ENCODE measurements at regions not wholly inside any gene's neighbourhood (a gene's known extent, or its start where the extent isn't known, plus 50 kb on each side); places are given as distances from the start of the nearest gene placed in this dataset.
A peak's percentile ranks its signal among the peaks of the same experiment; 100 is the strongest.

DNA sequence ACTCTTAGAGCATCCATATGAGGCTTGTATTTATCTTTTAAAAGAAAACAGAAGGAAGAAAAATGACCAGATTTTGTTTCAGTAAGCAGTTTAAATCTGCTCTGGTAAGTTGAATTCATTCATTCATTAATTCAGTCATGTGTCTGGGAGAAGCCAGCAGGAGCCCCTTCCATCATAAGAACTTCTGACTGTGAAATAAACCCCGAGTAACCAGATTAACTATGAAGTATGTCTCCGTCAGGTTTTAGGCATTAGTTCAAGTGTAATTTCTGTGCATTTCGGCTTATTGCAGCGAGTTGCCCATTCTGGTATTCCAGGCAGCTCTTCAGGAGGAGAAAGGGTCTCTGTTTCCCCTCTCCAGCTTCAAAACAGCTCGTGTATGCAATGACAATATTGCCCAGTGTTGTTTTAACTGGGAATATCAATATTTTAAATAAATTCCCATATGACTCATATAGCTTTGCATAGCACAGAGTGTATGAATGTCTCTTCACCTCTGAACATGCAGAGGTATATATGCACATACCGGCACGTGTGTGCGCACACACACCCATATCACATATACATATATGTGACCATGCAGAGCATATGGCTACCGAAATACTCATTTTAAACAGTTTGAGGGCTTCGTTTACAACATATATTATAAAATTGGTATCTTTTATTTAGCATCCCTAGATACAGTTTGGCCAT, 255.3 kb downstream of the BCOR start:
- DNase-seq, result no peak

DNA sequence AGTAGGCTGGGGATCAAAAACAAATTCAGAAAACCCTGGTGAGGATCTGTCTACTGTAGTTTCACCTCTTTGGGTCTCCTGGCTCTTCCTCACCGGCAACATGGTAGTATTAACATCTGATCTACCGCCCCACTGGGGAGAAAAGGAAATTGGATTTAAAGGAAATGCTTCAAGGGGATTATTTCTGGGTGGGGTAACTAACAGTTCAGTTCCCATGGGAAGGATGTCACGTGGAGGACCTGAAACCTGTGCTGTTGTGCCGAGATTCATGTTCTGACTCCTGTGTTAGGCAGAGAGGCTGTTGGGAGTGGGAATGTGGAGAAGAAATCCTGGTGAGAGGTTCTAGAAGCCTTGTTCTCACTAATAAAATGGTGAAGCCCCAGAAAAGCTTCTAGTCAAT, 254.4 kb downstream of the BCOR start:
- DNase-seq, result no peak

DNA sequence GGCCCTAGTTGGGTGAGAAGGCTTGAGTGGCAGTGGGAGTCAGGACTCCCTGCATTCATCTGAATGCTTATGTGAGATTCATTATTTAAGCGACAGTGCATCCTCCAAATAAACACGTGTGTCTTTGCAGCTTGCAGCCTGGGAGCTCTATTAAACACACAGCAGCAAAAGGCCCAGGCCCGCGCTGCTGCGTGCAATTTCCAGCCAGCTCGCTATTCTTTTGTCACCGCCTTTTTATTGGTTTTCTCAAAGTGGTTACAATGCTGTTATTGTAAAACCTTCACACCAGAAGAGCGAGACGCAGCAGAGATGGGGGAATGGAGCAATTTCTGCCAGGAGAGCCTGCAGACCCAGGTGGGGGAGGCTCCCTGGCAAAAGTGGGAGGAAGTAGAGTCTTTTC, 252.5 kb downstream of the BCOR start:
- peak; percentile 40 for DNase-seq

DNA sequence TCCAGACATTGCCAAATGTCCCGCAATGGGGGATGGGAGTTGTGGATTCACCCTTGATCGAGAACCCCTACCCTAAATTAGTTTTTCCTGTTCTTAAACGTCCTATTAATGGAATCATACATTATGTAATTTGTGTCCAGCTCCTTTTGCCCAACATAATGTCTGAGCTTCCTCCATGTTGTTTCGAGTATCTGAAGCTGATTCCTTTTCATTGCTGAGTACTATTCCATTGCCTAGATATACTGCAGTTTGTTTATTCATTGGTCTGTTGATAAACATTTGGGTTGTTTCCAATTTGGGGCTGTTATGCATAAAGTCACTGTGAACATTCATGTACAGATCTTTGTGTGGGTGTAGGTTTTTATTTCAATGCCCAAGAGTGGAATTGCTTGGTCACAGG, 251.3 kb downstream of the BCOR start:
- no peak for DNase-seq

DNA sequence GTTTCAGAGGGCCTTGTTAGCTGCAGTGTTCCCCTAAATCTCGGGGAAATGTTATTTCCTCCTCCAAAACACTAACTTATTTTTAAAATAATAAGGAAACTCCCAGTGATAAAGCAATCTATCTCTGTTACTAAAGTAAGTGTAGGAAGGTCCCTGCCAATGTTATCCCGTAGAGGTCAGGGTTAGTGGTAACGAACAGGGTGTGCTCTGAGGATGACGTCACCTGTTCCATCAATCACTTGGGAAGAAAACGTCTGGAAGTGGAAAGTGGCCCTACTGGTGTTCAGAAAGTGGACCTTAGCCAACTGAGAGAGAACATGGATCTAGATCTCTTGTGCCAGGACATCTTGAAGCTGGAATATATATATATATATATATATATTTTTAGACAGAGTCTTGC, 249.5 kb downstream of the BCOR start:
- DNase-seq, result no peak

DNA sequence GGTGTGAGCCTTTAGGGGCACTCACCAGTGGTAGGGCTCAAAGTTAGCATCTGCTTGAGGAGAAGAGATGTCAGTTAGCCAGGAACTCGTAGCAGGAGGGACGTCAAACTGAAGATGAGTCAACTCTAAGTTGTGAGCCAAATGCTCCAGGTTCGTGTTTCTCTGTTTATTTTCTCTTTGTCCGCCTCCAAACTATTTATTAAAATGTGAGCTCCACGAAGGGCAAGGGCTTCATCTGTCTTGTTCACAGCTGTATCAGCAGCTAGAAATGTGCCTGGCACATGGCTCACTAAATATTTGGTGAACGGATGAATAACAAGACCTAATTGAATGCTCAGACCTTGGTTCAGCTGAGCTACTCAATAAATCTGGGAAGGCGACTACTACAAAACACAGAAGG, 248.9 kb downstream of the BCOR start:
- DNase-seq, result no peak

DNA sequence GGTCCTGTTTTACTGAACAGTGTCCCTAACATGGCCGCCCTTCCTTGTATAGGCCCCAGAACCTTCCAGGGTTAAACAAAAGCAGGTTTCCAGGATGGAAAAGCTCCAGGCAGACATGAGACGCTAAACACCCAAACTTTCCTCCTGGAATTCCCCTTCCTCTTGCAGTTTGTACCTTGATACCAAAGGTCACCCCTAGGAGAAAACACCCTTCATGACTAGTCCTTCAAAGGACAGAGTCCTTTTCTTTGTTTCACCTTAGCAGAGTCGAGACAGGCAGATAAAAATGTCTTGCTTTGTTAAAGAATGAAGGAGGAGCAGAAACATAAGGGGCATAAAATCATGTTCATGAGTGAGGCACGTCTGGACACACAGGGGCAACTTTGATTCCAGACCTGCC, 247.5 kb downstream of the BCOR start:
- DNase-seq, result no peak

DNA sequence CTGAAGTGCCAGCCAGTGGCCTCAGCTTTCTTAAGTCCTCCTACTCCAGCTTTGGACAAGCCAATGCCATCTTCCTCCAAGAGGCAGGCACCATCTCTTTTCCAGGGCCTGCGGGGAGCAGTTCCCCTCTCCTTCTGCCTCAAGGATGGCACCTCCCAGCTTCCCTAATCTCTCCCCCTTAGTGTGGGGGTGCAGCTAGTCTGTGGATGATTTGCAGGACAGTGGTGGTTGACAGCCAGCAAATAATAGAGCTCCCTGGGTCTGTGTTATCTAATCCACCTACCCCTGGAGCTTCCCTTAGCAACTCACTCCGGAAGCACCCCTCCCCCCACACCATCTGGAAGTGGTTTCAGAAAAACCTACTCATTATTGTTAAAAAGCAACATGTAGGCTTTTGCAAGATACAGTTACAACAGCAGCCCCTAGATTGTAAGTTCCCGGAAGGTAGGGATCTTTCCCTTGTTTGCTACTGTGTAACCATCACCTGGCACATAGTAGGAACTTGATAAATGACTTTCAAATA, 247.1 kb downstream of the BCOR start:
- DNase-seq, result no peak

DNA sequence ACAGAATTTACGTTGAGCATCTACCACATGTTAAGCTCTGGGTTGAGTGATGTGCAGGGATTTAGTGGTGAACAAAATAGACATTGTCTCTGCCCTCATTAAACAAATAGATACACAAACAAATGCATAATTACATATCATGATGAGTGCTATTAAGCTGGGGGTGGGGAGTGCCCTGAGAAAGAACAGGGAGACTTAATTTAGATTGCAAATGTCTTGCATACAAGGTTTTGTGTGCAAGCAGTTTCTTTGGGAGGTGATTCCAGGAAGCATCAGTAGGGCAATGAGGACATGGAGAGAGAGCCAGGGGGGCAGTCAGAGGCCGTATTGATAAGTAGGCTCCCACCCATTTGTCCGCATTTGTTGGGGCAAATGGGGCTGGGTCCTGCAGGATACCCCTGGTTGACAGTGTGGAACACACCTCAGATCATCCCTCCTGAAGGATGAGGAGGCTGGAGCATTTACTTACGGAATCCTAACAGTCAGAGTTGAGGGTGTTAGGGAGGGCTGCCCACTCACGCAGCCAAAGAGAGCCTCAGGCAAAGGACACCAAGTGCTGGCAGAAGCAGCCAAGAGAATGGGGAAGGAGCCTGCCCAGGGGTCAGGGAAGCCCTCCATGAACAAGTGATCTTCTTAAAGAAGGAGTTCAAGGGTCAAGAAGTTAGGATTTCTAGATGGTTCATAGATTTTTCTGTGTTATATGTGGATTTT, 245.9 kb downstream of the BCOR start:
- no peak for DNase-seq

DNA sequence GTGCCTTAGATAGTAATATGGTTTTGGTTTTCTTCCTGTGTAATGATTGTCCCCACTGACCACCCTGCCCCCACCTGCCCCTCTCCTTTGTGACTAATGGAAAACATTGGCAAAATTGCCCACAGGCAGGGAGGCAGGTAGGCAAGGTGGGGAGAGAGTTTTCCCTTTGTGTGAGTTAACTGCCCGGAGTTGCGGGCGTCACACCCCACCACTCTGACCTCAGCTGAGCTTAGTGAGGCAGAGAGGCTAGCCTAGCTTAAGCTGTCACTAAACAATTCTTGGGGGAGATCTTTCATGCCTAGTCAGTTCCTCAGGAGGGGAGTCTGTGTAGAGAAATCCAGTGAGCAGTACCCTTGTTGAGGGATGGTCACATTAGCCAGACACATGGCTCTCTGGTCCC, 245.3 kb downstream of the BCOR start:
- no peak for DNase-seq

DNA sequence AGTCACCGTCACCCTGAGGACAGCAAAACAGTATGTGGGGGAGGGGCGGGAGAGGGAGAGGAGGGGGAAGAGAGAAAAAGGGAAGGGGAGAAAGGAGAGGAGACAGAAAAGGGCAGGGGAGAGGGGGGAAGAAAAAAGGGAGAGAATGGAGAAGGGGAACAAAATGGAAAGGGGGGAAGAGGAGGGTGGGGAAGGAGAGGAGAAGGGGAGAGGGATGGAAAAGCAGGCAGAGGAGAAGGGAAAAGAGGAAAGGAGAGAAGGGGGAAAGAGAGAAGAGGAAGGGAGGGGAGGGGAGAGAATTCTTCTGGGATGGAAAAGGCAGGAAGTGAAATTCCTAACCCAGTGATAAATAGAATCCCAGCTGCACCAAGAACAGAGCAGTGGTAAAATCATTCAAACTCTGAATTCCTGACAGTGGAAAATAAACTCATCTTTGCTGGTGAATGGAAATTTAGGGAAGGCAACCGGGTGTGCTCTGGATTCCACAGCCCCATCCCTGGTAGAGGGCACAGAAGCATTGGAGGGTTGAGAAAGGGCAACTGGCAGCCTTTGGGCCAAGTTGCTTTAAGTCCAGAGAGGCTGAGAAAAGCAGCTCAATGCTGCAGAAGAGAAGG, 244.2 kb downstream of the BCOR start:
- DNase-seq, result no peak

DNA sequence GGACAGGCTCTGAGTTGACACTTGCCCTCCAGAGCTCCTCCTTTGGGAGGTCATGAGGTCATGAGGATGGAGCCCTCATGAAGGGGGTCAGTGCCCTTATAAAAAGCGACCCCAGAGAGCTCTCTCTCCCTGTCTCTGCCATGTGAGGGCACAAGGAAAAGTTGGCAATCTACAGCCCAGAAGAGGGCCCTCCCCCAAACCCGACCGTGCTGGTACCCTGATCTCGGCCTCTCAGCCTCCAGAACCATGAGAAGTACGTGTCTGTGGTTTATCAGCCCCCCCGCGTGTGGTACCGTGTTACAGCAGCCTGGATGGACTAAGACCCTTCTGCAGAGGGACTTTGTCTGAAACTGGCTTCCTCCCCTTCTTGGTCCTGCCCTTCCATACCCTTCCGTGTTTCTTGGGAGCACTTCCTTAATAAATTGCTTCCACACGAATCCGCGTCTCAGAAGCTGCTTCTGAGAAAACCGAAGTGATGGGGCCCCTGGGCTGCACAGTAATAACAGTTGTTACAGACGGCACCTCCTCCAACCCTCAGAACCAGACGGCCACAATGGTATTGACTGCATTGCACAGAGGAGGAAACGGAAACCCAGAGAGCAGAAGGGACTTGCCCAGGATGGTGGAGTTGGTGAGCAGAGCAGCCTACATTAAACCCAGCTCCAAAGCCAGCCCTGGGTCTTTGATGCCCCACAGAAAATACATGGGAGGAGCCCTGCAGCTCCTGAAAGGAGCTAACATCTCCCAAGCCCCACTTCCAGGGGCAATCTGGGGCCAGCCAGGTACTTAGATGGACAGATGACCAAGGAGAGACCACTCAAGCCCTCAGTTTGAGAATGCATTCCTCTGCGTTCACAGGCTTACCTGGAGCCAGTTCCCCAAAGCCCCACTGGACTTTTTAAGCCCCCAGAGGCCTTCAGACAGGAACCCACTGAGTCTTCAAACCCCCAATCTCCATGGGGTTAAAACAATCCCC, 242.7 kb downstream of the BCOR start:
- DNase-seq, result no peak

DNA sequence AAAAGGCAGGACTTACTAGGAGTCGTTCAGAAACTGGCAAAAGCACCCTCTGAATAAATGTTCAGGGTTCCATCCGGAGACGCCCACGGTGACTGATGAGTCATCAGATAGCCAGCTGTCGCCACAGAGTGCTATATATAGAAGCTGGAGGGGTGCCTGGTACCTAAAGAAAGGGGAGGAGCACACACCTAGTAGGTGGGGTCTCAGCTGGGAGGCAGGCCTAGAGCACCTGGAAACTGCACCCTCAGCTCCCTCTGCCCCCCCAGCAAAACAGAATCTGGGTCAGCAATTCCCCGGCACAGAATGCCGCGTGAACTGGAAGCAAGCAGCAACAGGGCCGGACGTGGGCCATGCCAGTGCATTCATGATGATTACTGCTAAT, 242.0 kb downstream of the BCOR start:
- DNase-seq, result no peak

DNA sequence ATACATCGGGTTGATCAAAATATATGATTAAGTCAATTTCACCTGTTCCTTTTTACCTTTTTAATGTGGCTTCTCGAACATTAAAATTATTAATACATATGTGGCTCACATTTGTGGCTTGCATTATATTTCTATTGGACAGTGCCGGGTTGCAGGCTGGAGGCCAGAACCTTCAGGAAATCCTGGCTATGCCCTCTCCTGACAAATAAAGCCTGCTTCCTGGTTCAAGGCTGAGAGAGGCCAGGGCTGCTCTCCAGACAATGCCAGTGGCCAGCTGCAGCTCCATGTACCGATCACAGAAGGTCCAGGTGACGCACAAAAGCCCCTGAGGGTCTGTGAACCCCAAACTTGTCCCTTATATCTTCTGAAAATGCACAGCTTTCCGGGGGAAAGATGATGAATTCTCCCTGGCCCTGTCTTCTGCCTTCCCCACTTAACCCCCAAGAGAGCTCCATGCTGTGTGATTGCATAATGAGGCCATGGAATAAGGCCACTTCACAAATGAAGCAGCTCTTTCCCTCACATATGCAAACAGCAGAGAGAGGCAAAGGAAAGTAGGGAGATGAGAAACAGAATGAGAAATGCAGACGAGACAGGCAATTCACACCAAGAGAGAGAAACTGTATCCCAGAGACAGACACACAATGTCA, 241.2 kb downstream of the BCOR start:
- no peak for DNase-seq

DNA sequence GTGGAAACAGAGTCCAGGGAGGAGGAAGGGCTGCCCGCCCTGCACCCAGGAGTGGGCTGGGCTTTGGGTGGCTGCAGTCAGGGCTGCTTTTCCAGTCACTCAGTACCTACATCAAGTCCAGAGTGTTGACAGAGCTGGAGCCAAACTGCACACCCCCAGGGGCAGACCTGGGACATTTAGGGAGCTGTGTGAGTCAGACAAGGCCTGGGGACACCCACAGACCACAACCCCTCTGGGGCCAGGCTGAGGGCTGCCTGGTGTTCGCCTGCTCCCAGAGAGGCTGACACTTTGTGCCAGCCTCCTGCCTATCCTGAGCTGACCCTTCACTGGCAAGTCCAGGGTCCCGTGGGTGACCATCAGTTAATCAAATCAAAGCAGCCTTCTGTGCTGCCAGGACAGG, 240.0 kb downstream of the BCOR start:
- DNase-seq, result no peak

DNA sequence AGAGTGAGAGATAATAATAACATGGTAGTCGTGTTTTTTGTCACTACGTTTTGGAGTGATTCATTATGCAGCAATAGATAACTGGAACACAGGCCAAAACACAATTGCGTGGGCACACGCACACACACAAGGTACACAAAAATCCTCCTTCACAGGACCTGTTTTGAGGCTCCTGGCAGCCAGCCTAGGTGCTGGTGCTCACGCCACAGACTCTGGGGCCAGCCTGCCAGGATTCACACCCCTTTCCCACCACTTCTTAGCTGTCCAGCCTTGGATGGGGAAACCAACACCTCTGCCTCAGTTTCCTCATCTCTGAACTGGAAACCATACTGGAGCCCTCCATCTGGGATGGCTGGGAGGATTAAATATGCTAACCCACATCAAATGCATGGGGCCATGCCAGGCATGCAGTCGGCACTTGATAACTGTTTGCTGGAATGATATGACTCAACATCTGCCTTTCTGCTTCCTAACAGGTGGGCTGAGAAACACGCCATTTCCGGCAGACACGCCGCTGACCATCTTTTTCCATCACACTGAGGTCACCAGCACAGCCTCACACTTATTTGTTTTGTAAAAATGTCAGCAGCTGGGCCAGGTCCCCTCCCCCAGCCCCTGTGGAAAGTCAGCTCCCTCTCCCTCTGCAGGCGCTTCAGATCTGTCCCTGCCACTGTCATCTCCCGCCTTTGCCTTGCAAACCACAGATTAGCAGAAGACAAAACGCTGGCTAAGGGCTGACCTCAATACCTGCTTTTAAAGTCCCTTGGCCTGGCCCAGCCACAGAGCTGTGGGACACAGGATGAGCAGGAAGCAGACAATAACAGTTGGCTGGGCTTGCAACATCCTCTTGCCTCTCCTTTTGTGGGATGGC, 237.5 kb downstream of the BCOR start:
- DNase-seq, result peak; percentile 17

DNA sequence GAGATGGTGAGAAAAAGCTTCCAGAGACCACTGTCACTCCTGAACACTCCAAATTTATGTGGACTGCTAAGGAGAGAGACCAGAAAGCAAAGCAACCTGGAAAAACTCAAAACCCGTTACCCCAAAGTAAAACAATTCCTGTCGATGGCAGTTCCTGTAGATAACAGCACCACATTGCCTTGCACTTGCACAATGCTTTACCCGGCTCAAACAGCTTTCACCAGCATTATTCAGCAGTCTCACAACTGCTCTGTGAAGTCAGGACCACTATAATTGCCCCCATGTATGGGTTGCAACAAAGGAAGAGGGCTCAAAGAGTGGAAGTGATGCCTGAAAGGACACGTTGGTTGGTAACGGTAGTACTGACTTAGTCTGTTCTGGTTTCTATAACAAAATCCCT, 234.8 kb downstream of the BCOR start:
- DNase-seq, result no peak

DNA sequence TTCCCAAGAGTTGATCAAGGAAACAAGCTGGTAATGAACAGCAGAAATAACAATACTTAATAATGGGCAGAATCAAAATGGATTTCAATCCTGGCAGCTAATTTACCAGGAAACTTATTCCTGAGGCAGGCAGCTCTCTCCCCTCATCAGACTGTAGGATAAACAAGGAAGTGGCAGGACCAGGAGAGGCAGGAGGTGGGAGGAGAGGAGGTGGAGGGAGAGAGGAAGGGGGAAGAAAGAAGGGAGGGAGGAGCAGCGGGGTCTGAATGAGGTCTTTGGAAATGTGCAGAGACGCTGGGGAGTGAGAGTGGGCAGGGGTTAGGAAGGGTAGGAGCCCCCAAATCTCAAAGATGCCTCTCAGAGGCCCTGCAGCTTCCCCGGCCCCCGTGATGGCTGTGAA, 231.5 kb downstream of the BCOR start:
- DNase-seq, result no peak

DNA sequence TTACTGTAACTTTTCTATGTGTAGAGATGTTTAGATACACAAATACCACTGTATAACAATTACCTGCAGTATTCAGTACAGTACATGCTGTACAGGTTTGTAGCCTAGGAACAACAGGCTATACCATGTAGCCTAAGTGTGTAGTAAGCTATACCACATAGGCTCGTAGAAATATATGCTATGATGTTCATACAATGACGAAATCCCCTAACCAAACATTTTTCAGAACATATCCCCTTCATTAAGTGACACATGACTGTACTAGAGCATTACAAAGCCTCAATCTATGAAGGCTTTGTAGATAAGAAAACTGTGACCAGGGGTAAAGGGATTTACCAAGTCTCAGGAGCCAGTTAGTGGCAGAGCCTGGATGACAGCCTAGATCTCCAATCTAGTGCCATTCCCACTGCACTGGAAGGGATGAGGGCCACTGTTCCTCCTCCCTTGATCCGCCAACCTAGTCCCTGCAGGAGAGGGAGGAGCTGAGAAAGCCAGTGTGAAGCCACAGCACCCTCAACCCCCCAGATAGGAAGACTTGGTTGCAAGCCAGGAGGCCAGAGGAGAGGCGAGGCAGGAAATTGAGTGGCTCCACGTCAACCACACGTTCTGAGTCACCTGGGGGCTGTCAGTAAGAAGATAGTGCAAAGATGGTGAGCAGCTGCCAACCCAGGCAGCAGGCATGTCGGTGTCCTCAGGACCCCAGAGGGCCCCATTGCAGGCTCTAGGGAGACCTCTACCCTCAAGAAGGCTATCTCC, 227.7 kb downstream of the BCOR start:
- DNase-seq, result no peak

DNA sequence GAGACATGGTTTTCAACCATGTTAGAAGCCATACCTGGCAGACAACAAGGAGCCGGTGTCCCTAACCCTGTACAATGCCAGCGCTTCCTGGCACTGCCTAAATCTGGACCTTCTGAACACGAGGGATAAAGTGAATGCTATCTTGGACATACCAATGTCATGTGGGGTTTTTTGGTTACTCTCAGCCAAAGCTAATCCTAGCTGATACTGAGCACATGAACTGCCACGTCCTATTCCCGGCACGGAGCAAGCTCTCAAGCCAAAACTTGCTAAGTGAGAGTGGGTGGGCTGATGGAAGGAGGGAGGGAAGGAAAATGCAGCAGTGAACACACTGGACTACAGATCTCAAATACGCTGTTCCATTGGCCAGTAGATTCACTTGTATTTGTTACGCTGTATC, 226.1 kb downstream of the BCOR start:
- no peak for DNase-seq

DNA sequence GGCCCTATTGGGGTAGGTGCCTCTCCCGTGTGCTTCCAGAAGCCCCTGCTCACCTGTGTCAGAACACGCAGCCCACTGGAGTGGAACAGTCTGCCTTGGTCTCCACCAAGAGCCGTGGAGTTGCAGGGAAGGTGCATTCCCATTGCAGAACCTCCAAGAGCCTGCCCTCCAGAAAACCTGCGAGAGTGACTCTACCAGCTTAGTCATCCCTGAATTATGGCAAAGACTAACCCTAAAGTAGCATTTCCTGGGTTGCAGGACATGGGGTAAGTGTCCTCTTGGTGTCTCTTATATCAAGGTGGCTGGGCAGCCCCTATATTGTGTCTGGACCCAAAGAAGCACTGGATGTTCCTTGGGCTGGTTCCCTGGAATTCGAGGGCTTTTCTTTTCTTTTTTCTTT, 224.6 kb downstream of the BCOR start:
- no peak for DNase-seq
